SK-N-SH (cell line): ENCODE measurements at regions not wholly inside any gene's neighbourhood (a gene's known extent, or its start where the extent isn't known, plus 50 kb on each side); places are given as distances from the start of the nearest gene placed in this dataset.

ENCODE experiments used
- CTCF ChIA-PET: fragments of 300-600, 350-600 bp; formaldehyde crosslinking; extraction: SDS; loops from one replicate; lab custom pipeline; 2021; lab: Yijun Ruan, JAX
- POLR2A ChIA-PET: fragments of 350-600 bp; sonication (Branson Sonifier 250); formaldehyde crosslinking; extraction: SDS; loops from one replicate; lab custom pipeline; 2020; ENCODE audit warnings: antibody characterized with exemption, inconsistent platforms; lab: Yijun Ruan, JAX
- DNase-seq: peaks from one replicate; pipeline ENCODE4 v3.0.0; 2012
- H2AFZ ChIP-seq: fragments of 200-600 bp; sonication (generic); 2 replicates; pipeline ENCODE4 v1.8.1; 2016; ENCODE audit warnings: antibody characterized with exemption, mild to moderate bottlenecking, low read depth
- H3F3A ChIP-seq: fragments of 200-600 bp; sonication (generic); replicated peaks from 2 replicates; pipeline ENCODE3; 2016; ENCODE audit warnings: antibody characterized with exemption, mild to moderate bottlenecking; ENCODE audit not compliant: insufficient read depth
- H3K27ac ChIP-seq, 2 experiments: fragments of 200-500 bp in 1 of 2; fragments of 200-600 bp in 1 of 2; sonication (Bioruptor generic) in 1 of 2; sonication (generic), shearing (Covaris generic) in 1 of 2; 2 replicates each; pipeline versions ENCODE4 v1.5.1 to v1.6.1; 2014 to 2016; ENCODE audit warnings: low read depth in 2 of 2, inconsistent platforms in 1 of 2, low read length in 1 of 2, mild to moderate bottlenecking in 1 of 2, mixed read lengths in 1 of 2
- H3K27me3 ChIP-seq: fragments of 200-600 bp; sonication (generic), shearing (Covaris generic); 2 replicates; pipeline ENCODE4 v1.6.1; 2016; ENCODE audit warnings: mixed run types; ENCODE audit not compliant: insufficient read depth
- H3K36me3 ChIP-seq, 2 experiments: fragments of 200-500 bp in 1 of 2; fragments of 200-600 bp in 1 of 2; sonication (Bioruptor generic) in 1 of 2; sonication (generic) in 1 of 2; replicated peaks in 1 of 2; 2 replicates each; pipeline versions ENCODE3 to v1.5.1; 2014 to 2016; ENCODE audit warnings: low read length in 1 of 2, mild to moderate bottlenecking in 1 of 2; ENCODE audit not compliant: insufficient read depth in 2 of 2, control insufficient read depth in 1 of 2
- H3K4me1 ChIP-seq, 2 experiments: fragments of 200-500 bp in 1 of 2; fragments of 200-600 bp in 1 of 2; sonication (Bioruptor generic) in 1 of 2; sonication (generic), shearing (Covaris generic) in 1 of 2; 2 replicates each; pipeline versions ENCODE4 v1.5.1 to v1.6.1; 2014 to 2016; ENCODE audit warnings: low read depth in 1 of 2, low read length in 1 of 2, mixed run types in 1 of 2; ENCODE audit not compliant: insufficient read depth in 2 of 2, control insufficient read depth in 1 of 2
- H3K4me2 ChIP-seq: fragments of 200-600 bp; sonication (generic), shearing (Covaris generic); 2 replicates; pipeline ENCODE4 v1.6.1; 2017; ENCODE audit warnings: mixed run types
- H3K4me3 ChIP-seq, 2 experiments: fragments of 200-500 bp in 1 of 2; fragments of 200-600 bp in 1 of 2; sonication (Bioruptor generic) in 1 of 2; sonication (generic), shearing (Covaris generic) in 1 of 2; 2 replicates each; pipeline versions ENCODE4 v1.5.1 to v1.8.1; 2014 to 2016; ENCODE audit warnings: low read depth in 2 of 2, inconsistent platforms in 1 of 2, low read length in 1 of 2, mild to moderate bottlenecking in 1 of 2, mixed read lengths in 1 of 2, moderate library complexity in 1 of 2
- H3K79me2 ChIP-seq: fragments of 200-600 bp; sonication (generic); 2 replicates; pipeline ENCODE4 v1.8.1; 2017; ENCODE audit warnings: mild to moderate bottlenecking; ENCODE audit not compliant: insufficient read depth
- H3K9ac ChIP-seq: fragments of 200-600 bp; sonication (generic); 2 replicates; pipeline ENCODE4 v1.6.1; 2017; ENCODE audit warnings: mixed run types
- H3K9me2 ChIP-seq: fragments of 200-600 bp; sonication (generic); 2 replicates; pipeline ENCODE4 v1.6.1; 2017; ENCODE audit warnings: mixed run types
- H3K9me3 ChIP-seq: fragments of 200-600 bp; sonication (generic); 2 replicates; pipeline ENCODE4 v1.6.1; 2017; ENCODE audit warnings: mixed run types, mild to moderate bottlenecking, moderate library complexity
- H4K20me1 ChIP-seq: fragments of 200-600 bp; sonication (generic); 2 replicates; pipeline ENCODE4 v1.6.1; 2017; ENCODE audit warnings: mild to moderate bottlenecking, mixed run types; ENCODE audit not compliant: insufficient read depth
- CTCF ChIP-seq: fragments of 200-600 bp; sonication (generic); IDR thresholded peaks from 2 replicates; pipeline ENCODE4 v1.6.1; 2017; ENCODE audit warnings: antibody characterized with exemption, mild to moderate bottlenecking, moderate library complexity
- ELF1 ChIP-seq: IDR thresholded peaks from 2 replicates; pipeline ENCODE4 v1.4.0; 2012
- EZH2phosphoT487 ChIP-seq: fragments of 200-600 bp; sonication (generic); IDR thresholded peaks from 2 replicates; pipeline ENCODE4 v1.6.1; 2017; ENCODE audit warnings: low read depth, mixed run types, mild to moderate bottlenecking, antibody characterized with exemption, moderate library complexity, borderline replicate concordance
- FOXJ3 ChIP-seq: sonication (generic); formaldehyde crosslinking; IDR thresholded peaks from 2 replicates; pipeline ENCODE4 v1.5.1; 2020; ENCODE audit warnings: mild to moderate bottlenecking, missing genetic modification reagents
- GATA2 ChIP-seq: sonication (generic); formaldehyde crosslinking; IDR thresholded peaks from 2 replicates; pipeline ENCODE4 v1.5.0; 2020; ENCODE audit warnings: mild to moderate bottlenecking, missing genetic modification reagents
- JUND ChIP-seq: IDR thresholded peaks from 2 replicates; pipeline ENCODE4 v1.4.0; 2012
- MAX ChIP-seq: IDR thresholded peaks from 2 replicates; pipeline ENCODE4 v1.4.0; 2012; ENCODE audit warnings: low read depth
- NFIC ChIP-seq: IDR thresholded peaks from 2 replicates; pipeline ENCODE4 v1.4.0; 2012; ENCODE audit warnings: borderline replicate concordance
- NRF1 ChIP-seq: IDR thresholded peaks from 2 replicates; pipeline ENCODE4 v1.6.1; 2012; ENCODE audit warnings: low read depth, mild to moderate bottlenecking, low read length
- RAD21 ChIP-seq: IDR thresholded peaks from 2 replicates; pipeline ENCODE4 v1.6.1; 2012; ENCODE audit warnings: mild to moderate bottlenecking, low read length
- RCOR1 ChIP-seq: fragments of 150-350 bp; IDR thresholded peaks from 2 replicates; pipeline ENCODE4 v1.6.1; 2017; ENCODE audit warnings: antibody characterized with exemption, low read length
- RFX5 ChIP-seq: IDR thresholded peaks from 2 replicates; pipeline ENCODE4 v1.6.1; 2012; ENCODE audit warnings: mild to moderate bottlenecking, improper control_type of control experiment, low read length
- RXRA ChIP-seq: IDR thresholded peaks from 2 replicates; pipeline ENCODE4 v1.4.0; 2012; ENCODE audit warnings: low read depth, mild to moderate bottlenecking, borderline replicate concordance
- USF1 ChIP-seq: IDR thresholded peaks from 2 replicates; pipeline ENCODE4 v1.4.0; 2012; ENCODE audit warnings: low read depth, borderline replicate concordance
- YY1 ChIP-seq: IDR thresholded peaks from 2 replicates; pipeline ENCODE4 v1.4.0; 2012; ENCODE audit warnings: low read depth, mild to moderate bottlenecking
- WGBS: methylation state at CpG from one replicate; pipeline ENCODE4 v1.1.6; 2017; ENCODE audit warnings: low lambda C conversion rate; 5-methylcytosine and 5-hydroxymethylcytosine counted together
- TF ChIP-seq, protein P1 (sequence below): fragments of 150-350 bp; IDR thresholded peaks from 2 replicates; pipeline ENCODE4 v1.6.1; 2017; ENCODE audit warnings: antibody characterized with exemption, low read length, low read depth, borderline replicate concordance
- TF ChIP-seq, protein P2 (sequence below): IDR thresholded peaks from 2 replicates; pipeline ENCODE4 v1.6.1; 2012; ENCODE audit warnings: mild to moderate bottlenecking, low read depth, low read length, moderate library complexity

- TF ChIP-seq GATA2 (CRISPR knock-in tag) (no peak), FOXJ3 (no peak), RCOR1 (no peak), EZH2phosphoT487 (no peak), JUND (no peak), ELF1 (no peak), RXRA (no peak), CTCF (no peak), RFX5 (no peak), RAD21 (no peak), MAX (no peak), NRF1 (no peak), NFIC (no peak)
- TF ChIP-seq, protein P1, sequence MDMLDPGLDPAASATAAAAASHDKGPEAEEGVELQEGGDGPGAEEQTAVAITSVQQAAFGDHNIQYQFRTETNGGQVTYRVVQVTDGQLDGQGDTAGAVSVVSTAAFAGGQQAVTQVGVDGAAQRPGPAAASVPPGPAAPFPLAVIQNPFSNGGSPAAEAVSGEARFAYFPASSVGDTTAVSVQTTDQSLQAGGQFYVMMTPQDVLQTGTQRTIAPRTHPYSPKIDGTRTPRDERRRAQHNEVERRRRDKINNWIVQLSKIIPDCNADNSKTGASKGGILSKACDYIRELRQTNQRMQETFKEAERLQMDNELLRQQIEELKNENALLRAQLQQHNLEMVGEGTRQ, result no peak
- ChIA-PET CTCF (interaction anchor here (1.0 to 1.5 kb wide), 2 partner anchors 11 to 15 kb away, joined by 3 to 4 read pairs; no protein-coding TSS in a partner anchor), POLR2A (no interaction called here)
- no peak overlapping the region for H3K27ac ChIP-seq
- H4K20me1 ChIP-seq, result no peaks in the 10 kb centered on the region
- no peaks in the 10 kb centered on the region for H3K9me2 ChIP-seq
- WGBS, result 42% methylated on average over 7 of the region's 7 CpGs
- no peaks in the 10 kb centered on the region for H3F3A ChIP-seq
- no peak overlapping the region for H3K9ac ChIP-seq
- no peaks in the 10 kb centered on the region for H3K27me3 ChIP-seq
- no peak for DNase-seq
- H3K9me3 ChIP-seq, result no peaks in the 10 kb centered on the region
- no peaks in the 10 kb centered on the region for H3K79me2 ChIP-seq
- no peak overlapping the region for H3K4me3 ChIP-seq
- peaks cover 0 to 2% of the 10 kb centered on the region in 2 experiments; a peak in 1 of 4 replicates for H3K4me1 ChIP-seq
- no peak overlapping the region for H2AFZ ChIP-seq
- no peak overlapping the region for H3K4me2 ChIP-seq
- no peaks in the 10 kb centered on the region for H3K36me3 ChIP-seq
Measured at GRCh38 chr2:239629926-239630617, 229.3 kb upstream of the HDAC4 start.

DNA sequence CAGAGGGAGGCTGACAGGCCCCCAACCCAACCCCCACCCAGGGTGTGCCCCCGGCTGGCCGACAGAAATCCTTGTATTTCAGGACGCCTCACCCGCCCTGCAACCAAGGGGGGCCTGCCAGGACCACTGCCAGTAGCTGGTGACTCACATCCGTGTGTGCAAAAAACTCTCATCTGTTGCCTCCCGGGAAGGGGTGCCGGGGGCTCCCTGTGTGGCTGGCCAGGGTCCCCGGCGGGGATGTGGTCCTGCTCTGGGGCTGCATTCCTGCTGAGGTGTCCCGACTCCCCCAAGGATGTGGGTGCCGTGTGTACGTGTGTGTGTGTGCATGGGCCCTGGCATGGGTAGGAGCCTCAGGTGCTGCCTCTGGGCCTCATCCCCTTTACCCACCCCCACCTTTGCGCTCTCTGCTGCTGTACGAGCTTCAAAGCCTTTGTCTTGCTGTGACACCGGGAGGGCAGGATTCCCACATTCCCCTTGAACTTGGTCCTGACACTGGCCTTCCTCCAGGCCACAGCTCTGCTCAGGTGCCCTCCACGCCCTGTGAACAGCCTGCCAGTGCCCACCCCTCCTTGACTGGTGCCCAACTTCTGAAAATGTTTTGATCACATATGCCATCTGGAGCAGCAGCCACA is 226.3 kb upstream of the HDAC4 start:
- WGBS, result 37% methylated on average over 8 of the region's 16 CpGs
- no peaks in the 10 kb centered on the region for H3K36me3 ChIP-seq
- no peaks in the 10 kb centered on the region for H3F3A ChIP-seq
- no peaks in the 10 kb centered on the region for H3K9me3 ChIP-seq
- POLR2A ChIA-PET, result no interaction called here
- no peaks in the 10 kb centered on the region for H4K20me1 ChIP-seq
- H3K9ac ChIP-seq, result no peak overlapping the region
- no peaks in the 10 kb centered on the region for H3K79me2 ChIP-seq
- no peaks in the 10 kb centered on the region for H3K9me2 ChIP-seq
- no peak overlapping the region for H2AFZ ChIP-seq
- no peak overlapping the region for H3K4me2 ChIP-seq
- CTCF ChIA-PET, result interaction anchor here (0.6 to 1.7 kb wide), 4 partner anchors 91 to 520 kb away, joined by 3 to 4 read pairs (median 3); no protein-coding TSS in a partner anchor
- DNase-seq, result no peak
- H3K27ac ChIP-seq, result no peak overlapping the region
- no peaks in the 10 kb centered on the region for H3K27me3 ChIP-seq
- peaks cover 0 to 2% of the 10 kb centered on the region in 2 experiments; a peak in 1 of 4 replicates for H3K4me1 ChIP-seq
- H3K4me3 ChIP-seq, result no peak overlapping the region
- TF ChIP-seq, protein P2, sequence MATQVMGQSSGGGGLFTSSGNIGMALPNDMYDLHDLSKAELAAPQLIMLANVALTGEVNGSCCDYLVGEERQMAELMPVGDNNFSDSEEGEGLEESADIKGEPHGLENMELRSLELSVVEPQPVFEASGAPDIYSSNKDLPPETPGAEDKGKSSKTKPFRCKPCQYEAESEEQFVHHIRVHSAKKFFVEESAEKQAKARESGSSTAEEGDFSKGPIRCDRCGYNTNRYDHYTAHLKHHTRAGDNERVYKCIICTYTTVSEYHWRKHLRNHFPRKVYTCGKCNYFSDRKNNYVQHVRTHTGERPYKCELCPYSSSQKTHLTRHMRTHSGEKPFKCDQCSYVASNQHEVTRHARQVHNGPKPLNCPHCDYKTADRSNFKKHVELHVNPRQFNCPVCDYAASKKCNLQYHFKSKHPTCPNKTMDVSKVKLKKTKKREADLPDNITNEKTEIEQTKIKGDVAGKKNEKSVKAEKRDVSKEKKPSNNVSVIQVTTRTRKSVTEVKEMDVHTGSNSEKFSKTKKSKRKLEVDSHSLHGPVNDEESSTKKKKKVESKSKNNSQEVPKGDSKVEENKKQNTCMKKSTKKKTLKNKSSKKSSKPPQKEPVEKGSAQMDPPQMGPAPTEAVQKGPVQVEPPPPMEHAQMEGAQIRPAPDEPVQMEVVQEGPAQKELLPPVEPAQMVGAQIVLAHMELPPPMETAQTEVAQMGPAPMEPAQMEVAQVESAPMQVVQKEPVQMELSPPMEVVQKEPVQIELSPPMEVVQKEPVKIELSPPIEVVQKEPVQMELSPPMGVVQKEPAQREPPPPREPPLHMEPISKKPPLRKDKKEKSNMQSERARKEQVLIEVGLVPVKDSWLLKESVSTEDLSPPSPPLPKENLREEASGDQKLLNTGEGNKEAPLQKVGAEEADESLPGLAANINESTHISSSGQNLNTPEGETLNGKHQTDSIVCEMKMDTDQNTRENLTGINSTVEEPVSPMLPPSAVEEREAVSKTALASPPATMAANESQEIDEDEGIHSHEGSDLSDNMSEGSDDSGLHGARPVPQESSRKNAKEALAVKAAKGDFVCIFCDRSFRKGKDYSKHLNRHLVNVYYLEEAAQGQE, result no peak
- TF ChIP-seq ELF1 (no peak), YY1 (no peak), USF1 (no peak), NRF1 (no peak), RAD21 (no peak), RXRA (no peak)
- TF ChIP-seq, protein P1, result no peak
